GM18498 (cell line): ENCODE measurements at regions not wholly inside any gene's neighbourhood (a gene's known extent, or its start where the extent isn't known, plus 50 kb on each side); places are given as distances from the start of the nearest gene placed in this dataset.
"Not testable (repeated sequence)": the region's sequence is repeated elsewhere in the genome, so short reads cannot be mapped to it uniquely, and the experiment has no call there.

ENCODE experiments used
- ATAC-seq: cut with Tn5 transposase; IDR thresholded peaks from one replicate; pipeline ENCODE4 v1.9.1; 2021; ENCODE audit warnings: mild to moderate bottlenecking, moderate library complexity; ENCODE audit not compliant: unreplicated experiment

- ATAC-seq, result no peak
These were observed 134.6 kb upstream of the TBCA start for GRCh38 chr5:77910602-77911188.

- no peak for ATAC-seq
These were observed 133.1 kb upstream of the TBCA start for GRCh38 chr5:77909237-77909636.

- no peak for ATAC-seq
These were observed 132.6 kb upstream of the TBCA start for GRCh38 chr5:77908787-77909186.

- ATAC-seq, result no peak
These were observed 131.6 kb upstream of the TBCA start for GRCh38 chr5:77907786-77908185.

GRCh38 chr5:77906806-77907205, 130.7 kb upstream of the TBCA start:
- ATAC-seq, result no peak

GRCh38 chr5:77904362-77904761, 128.2 kb upstream of the TBCA start:
- ATAC-seq, result no peak

- ATAC-seq, result no peak
These were observed 124.6 kb upstream of the TBCA start for GRCh38 chr5:77900691-77901090.

- ATAC-seq, result no peak
These were observed 122.2 kb upstream of the TBCA start for GRCh38 chr5:77898385-77898784.

GRCh38 chr5:77896338-77896737, 120.2 kb upstream of the TBCA start:
- no peak for ATAC-seq

- ATAC-seq, result not testable (repeated sequence)
These were observed 118.0 kb upstream of the TBCA start for GRCh38 chr5:77894103-77894502.

- no peak for ATAC-seq
These were observed 117.2 kb upstream of the TBCA start for GRCh38 chr5:77893225-77893860.

- no peak for ATAC-seq
These were observed 116.2 kb upstream of the TBCA start for GRCh38 chr5:77892061-77893010.

- ATAC-seq, result no peak
These were observed 109.4 kb upstream of the TBCA start for GRCh38 chr5:77885519-77885918.

GRCh38 chr5:77882670-77883257, 106.6 kb upstream of the TBCA start:
- no peak for ATAC-seq

GRCh38 chr5:77881528-77881927, 105.4 kb upstream of the TBCA start:
- ATAC-seq, result no peak

GRCh38 chr5:77877516-77878355, 101.6 kb upstream of the TBCA start:
- no peak for ATAC-seq

GRCh38 chr5:77876862-77877502, 100.8 kb upstream of the TBCA start:
- no peak for ATAC-seq

- ATAC-seq, result no peak
These were observed 100.2 kb upstream of the TBCA start for GRCh38 chr5:77876316-77876715.

GRCh38 chr5:77874691-77875090, 98.6 kb upstream of the TBCA start:
- ATAC-seq, result no peak

- ATAC-seq, result no peak
These were observed 97.1 kb upstream of the TBCA start for GRCh38 chr5:77873239-77873638.
